H54 (cell line): ENCODE measurements at regions not wholly inside any gene's neighbourhood (a gene's known extent, or its start where the extent isn't known, plus 50 kb on each side); places are given as distances from the start of the nearest gene placed in this dataset.
"Not testable (repeated sequence)": the region's sequence is repeated elsewhere in the genome, so short reads cannot be mapped to it uniquely, and the experiment has no call there.

Experiments used
- DNase-seq: peaks from one replicate; pipeline ENCODE4 v3.0.0; 2011; ENCODE audit warnings: low spot score, mixed read lengths; ENCODE audit not compliant: insufficient read length
- FAIRE-seq: peaks from 3 replicates; lab custom pipeline; 2011; peaks lifted over from hg19 to GRCh38; lab: Jason Lieb, UNC
- POLR2A ChIP-seq: IDR thresholded peaks from 2 replicates; pipeline ENCODE4 v1.6.1; 2011; ENCODE audit warnings: low read depth, mild to moderate bottlenecking, low read length

GRCh38 chrX:140034916-140035315 is 69.6 kb upstream of the CXorf66 start:
- FAIRE-seq: no peak
- DNase-seq: no peak
- TF ChIP-seq POLR2A: no peak

DNA sequence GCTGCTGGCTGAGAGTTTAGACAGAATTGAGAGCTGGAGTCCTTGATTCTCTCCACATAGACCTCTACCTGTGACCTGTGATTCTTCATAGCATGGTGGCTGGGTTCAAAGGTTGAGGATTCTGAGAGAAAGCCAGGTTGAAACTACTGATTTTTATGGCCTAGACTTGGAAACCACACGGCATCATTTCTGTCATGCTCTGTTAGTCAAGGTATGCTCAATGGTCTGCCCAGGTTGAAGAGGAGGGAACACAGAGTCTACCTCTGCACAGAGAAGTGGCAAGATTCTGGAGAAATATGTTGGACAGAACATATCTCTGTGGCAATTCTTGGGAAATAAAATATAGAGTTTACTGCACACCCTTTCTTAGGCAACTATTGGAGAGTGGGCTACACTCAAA is 57.2 kb upstream of the CXorf66 start:
- no peak for TF ChIP-seq POLR2A
- DNase-seq: no peak
- no peak for FAIRE-seq

DNA sequence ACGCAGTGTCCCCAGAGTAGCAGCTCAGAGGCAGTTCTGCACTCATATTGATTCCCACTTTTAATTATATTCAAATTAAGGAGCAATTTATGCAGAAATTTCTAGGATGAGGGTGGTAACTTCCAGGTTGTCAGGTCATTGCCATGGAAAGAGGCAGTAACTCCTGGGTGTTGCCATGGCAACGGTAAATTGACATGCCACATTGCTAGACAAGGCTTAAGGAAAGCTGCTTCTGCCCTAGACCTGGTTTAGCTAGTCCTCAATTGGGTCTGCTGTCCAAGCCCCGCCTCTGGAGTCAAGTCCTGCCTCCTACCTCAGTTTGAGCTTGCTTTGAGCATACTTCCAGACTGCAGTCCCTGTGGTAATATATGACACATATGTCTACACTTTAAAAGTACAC is 53.8 kb upstream of the CXorf66 start:
- not testable (repeated sequence) for DNase-seq, FAIRE-seq
